Tibial nerve (tissue), 4 donors: ENCODE measurements at regions not wholly inside any gene's neighbourhood (a gene's known extent, or its start where the extent isn't known, plus 50 kb on each side); places are given as distances from the start of the nearest gene placed in this dataset.
"Not testable (repeated sequence)": the region's sequence is repeated elsewhere in the genome, so short reads cannot be mapped to it uniquely, and the experiment has no call there.

ENCODE experiments used
- EP300 ChIP-seq, 2 donors: sonication (generic); formaldehyde crosslinking; IDR thresholded peaks; one replicate each; pipeline ENCODE4 v1.6.1; 2017; ENCODE audit warnings: antibody characterized with exemption in 2 of 2, mild to moderate bottlenecking in 1 of 2
- POLR2A ChIP-seq, 2 donors: fragments of 450-650 bp; IDR thresholded peaks; one replicate each; pipeline ENCODE4 v1.6.1; 2017; ENCODE audit warnings: antibody characterized with exemption in 2 of 2, mild to moderate bottlenecking in 2 of 2, moderate library complexity in 2 of 2
- TF ChIP-seq, protein P1 (sequence below), 5 experiments: fragments of 200-600 bp in 3 of 5; fragments of 450-650 bp in 2 of 5; sonication (generic) in 3 of 5; IDR thresholded peaks; one replicate each; pipeline ENCODE4 v1.5.1; 2016 to 2019; ENCODE audit warnings: antibody characterized with exemption in 5 of 5, mild to moderate bottlenecking in 3 of 5, moderate library complexity in 2 of 5

- TF ChIP-seq, protein P1, sequence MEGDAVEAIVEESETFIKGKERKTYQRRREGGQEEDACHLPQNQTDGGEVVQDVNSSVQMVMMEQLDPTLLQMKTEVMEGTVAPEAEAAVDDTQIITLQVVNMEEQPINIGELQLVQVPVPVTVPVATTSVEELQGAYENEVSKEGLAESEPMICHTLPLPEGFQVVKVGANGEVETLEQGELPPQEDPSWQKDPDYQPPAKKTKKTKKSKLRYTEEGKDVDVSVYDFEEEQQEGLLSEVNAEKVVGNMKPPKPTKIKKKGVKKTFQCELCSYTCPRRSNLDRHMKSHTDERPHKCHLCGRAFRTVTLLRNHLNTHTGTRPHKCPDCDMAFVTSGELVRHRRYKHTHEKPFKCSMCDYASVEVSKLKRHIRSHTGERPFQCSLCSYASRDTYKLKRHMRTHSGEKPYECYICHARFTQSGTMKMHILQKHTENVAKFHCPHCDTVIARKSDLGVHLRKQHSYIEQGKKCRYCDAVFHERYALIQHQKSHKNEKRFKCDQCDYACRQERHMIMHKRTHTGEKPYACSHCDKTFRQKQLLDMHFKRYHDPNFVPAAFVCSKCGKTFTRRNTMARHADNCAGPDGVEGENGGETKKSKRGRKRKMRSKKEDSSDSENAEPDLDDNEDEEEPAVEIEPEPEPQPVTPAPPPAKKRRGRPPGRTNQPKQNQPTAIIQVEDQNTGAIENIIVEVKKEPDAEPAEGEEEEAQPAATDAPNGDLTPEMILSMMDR (IDR thresholded peaks at IDR 0.05) = not testable (repeated sequence)
- TF ChIP-seq POLR2A, EP300 (IDR thresholded peaks at IDR 0.05): not testable (repeated sequence)
Observed at GRCh38 chr18:15006616-15007015, 258.6 kb downstream of the ANKRD30B start.
